ENCODE measurements at regions not wholly inside any gene's neighbourhood (a gene's known extent, or its start where the extent isn't known, plus 50 kb on each side); places are given as distances from the start of the nearest gene placed in this dataset.

DNA sequence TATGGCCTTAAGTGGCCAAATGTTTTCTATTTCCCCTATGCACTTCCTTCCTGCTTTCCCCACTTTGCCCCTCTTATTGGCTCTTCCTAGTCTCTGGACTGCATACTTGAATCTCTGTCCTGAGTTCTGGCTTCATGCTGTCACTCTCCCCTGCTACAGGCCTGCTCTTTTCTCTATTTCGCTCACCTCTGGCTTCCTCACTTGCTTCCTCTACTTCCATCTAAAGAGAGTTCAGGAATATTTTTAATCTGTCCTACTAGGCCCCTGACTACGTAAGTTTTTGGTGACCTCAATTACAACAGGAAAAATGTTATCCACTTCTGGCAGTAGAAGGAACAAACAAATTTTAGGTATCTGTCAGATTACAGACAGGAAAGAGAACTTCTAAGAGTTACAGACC is 65.7 kb upstream of the WDR17 start:
- DNase-seq (ENCODE audit: extremely low spot score, unreplicated experiment) = no peak
- peaks cover 10% of the 10 kb centered on the region for H3K4me1 Mint-ChIP-seq (ENCODE audit: unreplicated experiment)
- TF ChIP-seq, protein P1, sequence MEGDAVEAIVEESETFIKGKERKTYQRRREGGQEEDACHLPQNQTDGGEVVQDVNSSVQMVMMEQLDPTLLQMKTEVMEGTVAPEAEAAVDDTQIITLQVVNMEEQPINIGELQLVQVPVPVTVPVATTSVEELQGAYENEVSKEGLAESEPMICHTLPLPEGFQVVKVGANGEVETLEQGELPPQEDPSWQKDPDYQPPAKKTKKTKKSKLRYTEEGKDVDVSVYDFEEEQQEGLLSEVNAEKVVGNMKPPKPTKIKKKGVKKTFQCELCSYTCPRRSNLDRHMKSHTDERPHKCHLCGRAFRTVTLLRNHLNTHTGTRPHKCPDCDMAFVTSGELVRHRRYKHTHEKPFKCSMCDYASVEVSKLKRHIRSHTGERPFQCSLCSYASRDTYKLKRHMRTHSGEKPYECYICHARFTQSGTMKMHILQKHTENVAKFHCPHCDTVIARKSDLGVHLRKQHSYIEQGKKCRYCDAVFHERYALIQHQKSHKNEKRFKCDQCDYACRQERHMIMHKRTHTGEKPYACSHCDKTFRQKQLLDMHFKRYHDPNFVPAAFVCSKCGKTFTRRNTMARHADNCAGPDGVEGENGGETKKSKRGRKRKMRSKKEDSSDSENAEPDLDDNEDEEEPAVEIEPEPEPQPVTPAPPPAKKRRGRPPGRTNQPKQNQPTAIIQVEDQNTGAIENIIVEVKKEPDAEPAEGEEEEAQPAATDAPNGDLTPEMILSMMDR (conservative IDR thresholded peaks at IDR 0.05) = no peak
- no peaks in the 10 kb centered on the region for H3K36me3 Mint-ChIP-seq
- no peak overlapping the region for H3K27ac Mint-ChIP-seq
- H3K4me3 Mint-ChIP-seq = peak overlapping the region; percentile 3
- peaks cover 10% of the 10 kb centered on the region for H3K9me3 Mint-ChIP-seq
- H3K27me3 Mint-ChIP-seq = peaks cover 36% of the 10 kb centered on the region

- Mint-ChIP-seq H3K9me3 (peaks cover 10% of the 10 kb centered on the region), H3K4me1 (ENCODE audit: unreplicated experiment) (peaks cover 10% of the 10 kb centered on the region), H3K27ac (peak overlapping the region; percentile 48), H3K4me3 (peak overlapping the region; percentile 92), H3K36me3 (no peaks in the 10 kb centered on the region), H3K27me3 (peaks cover 36% of the 10 kb centered on the region)
- DNase-seq (ENCODE audit: extremely low spot score, unreplicated experiment) = peak; percentile 72
- TF ChIP-seq, protein P1 (conservative IDR thresholded peaks at IDR 0.05) = peak; percentile 15
These were observed 64.3 kb upstream of the WDR17 start for GRCh38 chr4:176001151-176002006.

- no peak for DNase-seq (ENCODE audit: extremely low spot score, unreplicated experiment)
- H3K4me3 Mint-ChIP-seq = peak overlapping the region; percentile 92
- H3K27ac Mint-ChIP-seq = no peak overlapping the region
- peaks cover 10% of the 10 kb centered on the region for H3K9me3 Mint-ChIP-seq
- no peaks in the 10 kb centered on the region for H3K36me3 Mint-ChIP-seq
- peaks cover 10% of the 10 kb centered on the region for H3K4me1 Mint-ChIP-seq (ENCODE audit: unreplicated experiment)
- H3K27me3 Mint-ChIP-seq = peaks cover 36% of the 10 kb centered on the region
- TF ChIP-seq, protein P1 (conservative IDR thresholded peaks at IDR 0.05) = peak; percentile 9
These were observed 63.5 kb upstream of the WDR17 start for GRCh38 chr4:176002007-176002613.

- Mint-ChIP-seq H3K4me1 (ENCODE audit: unreplicated experiment) (peaks cover 9% of the 10 kb centered on the region), H3K4me3 (no peak overlapping the region), H3K27me3 (peaks cover 27% of the 10 kb centered on the region), H3K36me3 (no peaks in the 10 kb centered on the region), H3K9me3 (no peaks in the 10 kb centered on the region), H3K27ac (no peak overlapping the region)
- TF ChIP-seq, protein P1 (conservative IDR thresholded peaks at IDR 0.05) = no peak
- DNase-seq (ENCODE audit: extremely low spot score, unreplicated experiment) = no peak
These were observed 59.9 kb upstream of the WDR17 start for GRCh38 chr4:176005766-176006165.

DNA sequence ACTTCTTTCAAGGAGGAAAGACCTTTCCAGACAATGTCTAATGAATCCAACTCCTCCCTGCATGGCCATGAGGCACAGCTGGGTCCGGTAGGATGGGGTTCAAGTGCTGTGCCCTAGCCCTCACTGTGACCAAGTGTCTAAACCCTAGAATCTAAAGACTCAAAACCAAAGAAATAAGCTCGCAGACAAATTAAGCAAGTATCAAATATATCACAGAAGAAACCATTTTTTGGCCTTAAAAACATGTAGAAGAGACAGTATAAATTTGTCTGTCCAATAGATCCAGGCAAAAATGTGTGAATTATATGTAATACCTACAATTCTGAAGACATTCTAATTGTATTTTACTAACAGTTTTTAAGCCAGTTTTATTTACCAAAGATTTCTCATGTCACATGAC is 56.4 kb upstream of the WDR17 start:
- no peak overlapping the region for H3K27ac Mint-ChIP-seq
- no peaks in the 10 kb centered on the region for H3K4me1 Mint-ChIP-seq (ENCODE audit: unreplicated experiment)
- H3K36me3 Mint-ChIP-seq = no peaks in the 10 kb centered on the region
- H3K9me3 Mint-ChIP-seq = no peaks in the 10 kb centered on the region
- H3K4me3 Mint-ChIP-seq = no peak overlapping the region
- H3K27me3 Mint-ChIP-seq = no peaks in the 10 kb centered on the region
- TF ChIP-seq, protein P1 (conservative IDR thresholded peaks at IDR 0.05) = no peak
- DNase-seq (ENCODE audit: extremely low spot score, unreplicated experiment) = no peak
